ENCODE measurements at regions not wholly inside any gene's neighbourhood (a gene's known extent, or its start where the extent isn't known, plus 50 kb on each side); places are given as distances from the start of the nearest gene placed in this dataset.

GRCh38 chrX:10795721-10796120 is 175.3 kb upstream of the MID1 start:
- no peak for DNase-seq
- intact Hi-C loops (cut with DNase I): no loop called here

- intact Hi-C loops (cut with DNase I): no loop called here
- no peak for DNase-seq
Observed at GRCh38 chrX:10797466-10797865, 177.1 kb upstream of the MID1 start.

DNA sequence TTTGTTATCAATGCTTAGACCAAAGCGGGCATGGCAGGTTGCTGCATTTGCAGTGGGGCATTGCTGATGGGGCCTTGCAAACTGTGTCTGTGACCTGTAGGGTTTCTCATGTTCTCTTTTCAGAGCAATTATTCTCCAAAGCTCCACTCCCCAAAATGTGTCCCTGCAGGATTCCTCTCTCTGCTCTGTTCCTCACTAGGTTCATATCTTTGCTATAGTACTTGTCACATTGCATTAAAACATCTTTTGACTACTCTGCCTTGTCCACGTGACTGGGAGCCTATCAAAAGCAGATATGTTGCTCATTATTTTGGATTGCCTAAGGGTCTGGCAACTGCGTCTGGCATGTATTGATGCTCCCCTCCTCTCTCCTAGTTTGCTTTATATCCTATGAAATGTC is 177.7 kb upstream of the MID1 start:
- DNase-seq: no peak
- intact Hi-C loops (cut with DNase I): no loop called here

DNA sequence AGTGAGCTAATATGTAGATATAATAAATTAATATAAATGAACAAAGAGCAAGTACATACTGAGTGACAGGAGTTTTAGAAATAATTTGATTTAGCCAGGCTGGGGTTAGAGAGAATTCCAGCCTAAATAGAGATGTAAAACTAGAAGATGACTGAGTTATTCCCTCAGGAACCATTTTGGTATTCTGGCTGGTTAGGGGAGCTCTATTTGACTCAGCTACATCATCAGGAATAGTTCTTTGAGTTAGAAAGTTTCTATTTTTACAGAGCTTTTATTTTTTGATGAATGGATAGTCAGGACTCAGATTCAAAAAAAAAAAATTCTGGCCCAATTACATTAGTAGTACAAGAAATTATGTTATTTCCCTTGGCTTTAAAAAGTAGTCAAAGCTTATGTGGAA is 180.4 kb upstream of the MID1 start:
- intact Hi-C loops (cut with DNase I): no loop called here
- DNase-seq: no peak

DNA sequence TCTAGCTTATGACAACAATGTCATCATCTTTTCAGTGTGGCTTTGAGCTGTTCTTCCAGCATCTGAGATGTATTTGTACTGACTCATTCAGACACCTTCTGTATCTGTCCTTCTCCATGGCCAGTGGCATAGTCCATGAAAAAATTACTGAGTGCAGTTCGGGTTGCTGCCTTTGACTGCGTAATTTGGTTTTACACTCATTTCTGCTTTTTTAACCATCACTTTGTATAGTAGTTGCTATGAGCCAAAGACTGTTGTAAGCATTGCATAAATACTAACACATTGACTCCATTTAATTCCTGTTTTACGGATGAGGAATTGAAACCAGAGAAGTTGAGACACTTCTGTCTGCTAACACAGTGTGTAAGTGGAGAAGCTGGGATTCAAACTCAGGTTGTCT is 190.7 kb upstream of the MID1 start:
- intact Hi-C loops (cut with DNase I): no loop called here
- DNase-seq: no peak

DNA sequence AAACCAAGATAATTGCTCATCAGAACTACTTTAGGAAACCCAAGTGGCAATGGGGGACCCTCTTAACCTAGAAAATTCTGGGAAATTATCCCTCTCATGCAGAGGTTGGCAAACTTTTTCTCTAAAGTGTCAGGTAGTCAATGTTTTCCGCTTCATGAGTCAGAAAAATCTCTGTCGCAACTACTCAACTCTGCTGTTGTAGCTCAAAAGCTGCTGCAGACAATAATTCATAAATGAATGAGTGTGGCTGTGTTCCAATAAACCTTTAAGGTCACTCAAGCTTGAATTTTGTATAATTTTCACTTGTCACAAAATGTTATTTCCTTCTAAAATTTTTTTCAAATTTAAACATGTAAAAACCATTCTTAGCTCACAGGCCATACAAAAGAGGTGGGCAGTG is 193.4 kb upstream of the MID1 start:
- intact Hi-C loops (cut with DNase I): no loop called here
- DNase-seq: no peak

GRCh38 chrX:10818651-10819050 is 198.3 kb upstream of the MID1 start:
- intact Hi-C loops (cut with DNase I): no loop called here
- DNase-seq: no peak

- DNase-seq: no peak
- intact Hi-C loops (cut with DNase I): no loop called here
Observed at GRCh38 chrX:10819973-10820372, 199.6 kb upstream of the MID1 start.

GRCh38 chrX:10821293-10821692 is 200.9 kb upstream of the MID1 start:
- peak in 1 of 42 donors; percentile 35 for DNase-seq
- intact Hi-C loops (cut with DNase I): no loop called here

DNA sequence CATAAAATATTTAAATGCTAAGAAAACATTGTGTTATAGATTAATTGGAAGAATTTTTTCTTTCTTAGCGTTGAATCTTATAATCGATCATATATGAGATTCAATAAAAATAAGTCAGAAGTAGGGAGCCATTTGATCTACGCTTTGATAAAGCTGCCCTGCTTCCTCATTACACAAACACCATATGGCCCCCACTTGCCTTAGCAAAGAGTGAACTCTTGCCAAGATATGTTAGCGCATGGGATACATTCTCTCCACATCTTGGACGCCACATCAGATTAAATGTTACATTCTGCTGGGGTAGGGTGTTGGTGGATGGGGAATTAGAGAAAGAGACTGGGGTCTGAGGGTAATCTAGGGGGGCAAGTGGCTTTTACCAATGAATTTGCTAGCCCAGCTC is 207.7 kb upstream of the MID1 start:
- DNase-seq: no peak
- intact Hi-C loops (cut with DNase I): no loop called here

DNA sequence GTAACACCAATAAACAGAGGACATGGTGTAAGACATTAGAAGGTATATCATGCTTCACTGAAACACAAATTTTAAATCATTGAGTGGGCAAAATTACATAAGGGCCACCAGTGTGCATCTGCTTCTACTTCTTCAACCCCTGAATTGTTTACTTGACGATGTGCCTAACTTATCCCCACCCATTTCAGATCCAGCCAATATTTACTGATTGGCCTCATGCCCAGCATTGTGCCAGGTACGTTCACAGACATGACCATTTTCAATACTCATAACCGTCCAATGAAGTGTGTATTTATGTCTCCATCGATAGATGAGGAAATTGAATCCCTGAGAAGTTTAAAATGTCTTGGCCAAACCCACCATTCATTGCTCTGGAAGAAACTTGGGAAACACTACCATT is 208.3 kb upstream of the MID1 start:
- no peak for DNase-seq
- intact Hi-C loops (cut with DNase I): no loop called here

DNA sequence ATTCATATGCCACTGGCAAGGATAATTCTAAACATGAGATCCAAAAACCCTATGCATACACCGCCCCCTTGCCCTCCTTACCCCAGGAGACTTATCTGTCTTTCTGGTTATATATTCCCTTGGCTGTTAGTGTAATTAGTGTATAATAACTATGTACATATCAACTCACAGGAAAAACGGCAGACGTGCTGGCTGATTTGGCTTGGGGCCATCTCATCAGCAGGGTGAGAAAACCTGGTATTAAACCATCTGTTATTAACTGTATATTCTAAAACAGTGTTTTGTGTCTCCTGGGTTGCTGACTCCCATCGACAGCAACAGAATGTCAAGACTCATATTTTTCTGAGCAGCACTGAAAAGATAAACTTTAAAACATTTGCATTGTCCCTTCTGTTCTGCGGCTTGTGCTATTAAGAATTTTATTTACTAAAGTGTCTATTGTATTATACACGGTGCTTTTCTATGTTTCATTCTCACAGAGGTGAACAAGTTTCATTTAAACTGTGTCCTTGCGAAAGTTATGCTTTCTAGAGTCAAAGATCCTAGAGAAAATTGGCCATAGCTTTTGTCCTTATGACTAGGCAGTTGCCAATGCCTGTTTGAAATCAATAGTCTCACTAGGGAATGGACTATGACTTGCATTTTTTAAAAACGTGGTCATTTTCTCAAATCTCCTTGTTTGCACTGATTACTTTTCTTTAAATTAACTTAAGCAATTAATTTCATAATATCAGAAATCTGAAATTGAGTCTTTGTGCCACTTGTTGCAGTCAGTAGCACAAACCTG is 211.5 kb upstream of the MID1 start:
- intact Hi-C loops (cut with DNase I): no loop called here
- DNase-seq: no peak

DNA sequence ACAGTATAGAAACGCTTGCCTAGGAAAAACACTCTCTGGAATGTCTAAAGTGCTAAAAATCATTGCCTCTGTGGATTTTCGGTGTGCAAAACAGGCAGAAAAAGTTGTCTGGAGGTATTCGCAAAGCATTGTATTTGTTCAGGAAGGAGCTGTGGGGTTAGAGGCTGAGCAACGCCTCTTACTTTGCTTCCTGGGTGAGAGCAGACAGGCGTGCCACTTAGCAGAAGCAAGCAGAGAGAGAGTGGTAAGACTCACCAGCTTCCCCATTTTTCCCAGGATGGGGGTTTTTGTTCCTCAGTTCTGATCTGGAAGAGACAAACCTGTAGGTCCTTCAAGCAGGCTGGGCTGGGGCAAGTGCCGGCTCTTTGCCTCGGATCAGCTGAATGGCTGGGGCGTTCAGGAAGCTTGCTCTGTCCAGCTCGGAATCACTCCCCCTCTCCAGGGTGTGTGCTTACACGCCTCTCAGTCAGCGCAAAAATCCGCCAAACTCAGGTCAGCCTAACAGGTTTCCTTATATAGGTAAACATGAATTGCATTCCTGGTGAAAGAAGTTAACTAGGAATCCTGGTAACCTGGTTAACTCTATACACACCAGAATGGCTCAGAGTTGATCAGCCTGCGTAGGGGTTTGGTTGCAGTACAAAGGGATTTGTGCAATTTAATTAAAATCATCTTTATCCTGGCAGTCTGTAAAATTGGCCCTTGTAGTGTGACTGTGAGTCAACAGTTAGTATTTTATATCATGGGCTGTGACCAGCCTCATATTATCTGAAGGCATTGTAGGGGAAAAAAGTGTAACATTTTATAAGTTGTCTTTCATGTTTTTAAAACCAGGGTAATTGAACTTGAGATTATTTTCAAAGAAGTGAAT is 213.1 kb upstream of the MID1 start:
- peak in 21 of 42 donors; percentile 3 to 46 (median 10) for DNase-seq
- intact Hi-C loops (cut with DNase I): no loop called here

- DNase-seq: no peak
- intact Hi-C loops (cut with DNase I): no loop called here
Observed at GRCh38 chrX:10841579-10841978, 221.2 kb upstream of the MID1 start.

DNA sequence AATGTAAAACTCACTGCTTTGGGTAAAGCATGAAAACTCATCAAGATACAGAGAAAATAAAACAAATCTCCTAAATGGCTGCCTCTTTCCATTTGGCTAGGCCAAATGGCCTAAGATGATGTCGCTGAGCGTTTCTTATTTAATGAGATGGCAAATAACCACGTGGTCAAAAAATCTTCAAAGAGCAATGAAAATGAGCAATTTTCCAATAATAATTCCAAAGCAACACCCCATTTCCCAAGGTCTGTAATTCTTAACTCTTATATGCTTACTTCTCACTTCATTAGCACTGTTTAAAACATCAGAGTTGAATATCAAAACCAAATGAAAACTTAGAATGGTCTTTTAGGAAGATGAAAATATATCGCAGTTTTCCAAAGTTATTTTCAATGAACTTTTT is 222.3 kb upstream of the MID1 start:
- intact Hi-C loops (cut with DNase I): no loop called here
- no peak for DNase-seq

DNA sequence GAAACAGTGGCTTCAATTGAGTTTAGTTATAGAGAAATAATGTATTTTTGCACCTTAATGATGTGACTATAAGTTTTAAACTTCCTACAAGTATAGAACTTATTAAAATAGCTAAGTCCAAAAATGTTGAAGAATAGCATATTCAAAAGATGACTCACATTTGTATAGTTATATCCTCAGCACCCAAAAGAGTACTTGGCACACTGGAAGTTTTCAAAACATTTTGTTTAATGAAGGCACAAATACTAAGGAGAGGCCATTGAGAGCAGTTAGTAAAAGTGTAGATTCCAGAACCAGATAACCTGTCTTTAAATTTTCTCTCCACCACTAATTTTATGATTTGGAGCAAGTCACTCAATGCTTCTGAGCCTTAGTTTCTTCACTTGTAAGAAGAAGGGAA is 226.9 kb upstream of the MID1 start:
- intact Hi-C loops (cut with DNase I): no loop called here
- no peak for DNase-seq

DNA sequence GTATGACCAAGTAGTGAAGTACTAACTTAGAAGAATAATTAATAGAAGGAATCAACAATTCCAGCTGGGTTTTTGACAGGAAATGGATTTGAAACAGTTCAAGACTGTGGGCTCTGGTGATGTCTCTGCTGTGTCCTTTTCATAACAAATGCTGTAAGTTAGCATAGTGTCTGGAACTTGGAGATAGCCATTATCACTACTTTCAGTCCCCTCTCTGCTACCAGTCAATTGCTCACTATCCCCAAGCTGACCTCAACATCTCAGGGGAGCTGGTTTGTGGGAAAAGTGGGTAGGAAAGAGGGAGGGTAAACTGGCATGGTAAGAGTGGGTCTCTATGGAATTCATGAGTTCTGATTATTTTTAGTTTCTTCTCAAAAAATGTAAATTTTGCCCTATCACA is 231.4 kb upstream of the MID1 start:
- no peak for DNase-seq
- intact Hi-C loops (cut with DNase I): no loop called here

GRCh38 chrX:10854594-10854993 is 234.2 kb upstream of the MID1 start:
- intact Hi-C loops (cut with DNase I): no loop called here
- DNase-seq: no peak

DNA sequence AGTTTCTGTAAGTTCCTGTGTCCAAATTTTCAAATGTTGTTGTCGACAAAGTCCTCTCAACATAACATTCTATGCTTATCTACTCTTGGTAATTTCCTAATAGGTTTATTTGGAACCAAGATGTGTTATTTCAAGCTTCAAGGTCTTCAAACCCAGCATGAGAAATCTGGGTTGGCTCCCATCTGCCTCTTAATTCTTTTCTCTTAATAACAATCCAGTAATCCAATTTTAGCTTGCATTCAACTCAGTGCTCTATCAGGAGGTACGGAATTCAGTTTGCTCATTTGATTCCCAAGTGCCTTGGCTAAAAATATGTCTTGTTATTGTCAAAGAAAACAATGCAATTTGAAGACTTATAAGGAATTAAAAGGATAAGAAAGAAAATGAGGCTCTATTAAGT is 235.5 kb upstream of the MID1 start:
- DNase-seq: no peak
- intact Hi-C loops (cut with DNase I): no loop called here

- intact Hi-C loops (cut with DNase I): no loop called here
- DNase-seq: no peak
Observed at GRCh38 chrX:10856797-10857196, 236.4 kb upstream of the MID1 start.

DNA sequence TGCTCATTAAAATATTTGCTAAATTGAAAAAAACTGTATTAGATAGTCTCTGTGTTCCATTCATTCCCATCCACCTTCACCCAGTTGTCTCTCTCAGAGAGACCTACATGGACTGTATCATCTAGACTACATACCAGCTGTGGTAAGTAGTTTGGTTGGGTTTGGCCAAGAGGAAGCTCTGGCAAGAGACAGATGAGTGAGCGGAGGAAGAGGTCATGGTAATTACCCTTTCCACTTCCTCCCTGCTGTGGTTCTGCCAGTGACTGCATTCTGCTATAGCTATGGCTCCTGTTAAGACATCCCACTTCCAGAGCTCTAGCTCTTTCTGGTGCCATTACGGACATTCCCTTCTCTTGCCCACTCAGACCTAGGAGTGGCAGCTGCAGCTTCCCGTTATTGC is 239.0 kb upstream of the MID1 start:
- intact Hi-C loops (cut with DNase I): no loop called here
- no peak for DNase-seq
